ENCODE measurements at regions not wholly inside any gene's neighbourhood (a gene's known extent, or its start where the extent isn't known, plus 50 kb on each side); places are given as distances from the start of the nearest gene placed in this dataset.

GRCh38 chr3:17802950-17803349, 60.5 kb upstream of the TBC1D5 start:
- H3K4me1 Mint-ChIP-seq = peaks cover 5% of the 10 kb centered on the region
- H3K36me3 ChIP-seq (ENCODE audit: control insufficient read depth, insufficient read depth, low read length) = no peaks in the 10 kb centered on the region
- no peak for TF ChIP-seq CTCF (conservative IDR thresholded peaks at IDR 0.05)
- no peaks in the 10 kb centered on the region for H3K36me3 Mint-ChIP-seq (ENCODE audit: low read depth)
- H3K27ac Mint-ChIP-seq = no peak overlapping the region
- no peaks in the 10 kb centered on the region for H3K9me3 ChIP-seq (ENCODE audit: control insufficient read depth, low read length)
- no peaks in the 10 kb centered on the region for H3K4me1 ChIP-seq (ENCODE audit: control insufficient read depth, insufficient read depth, low read length)
- 88 to 95% methylated on average over 3 of the region's 3 CpGs for WGBS, 2 experiments (ENCODE audit: insufficient coverage in 1 of 2, insufficient read length in 1 of 2)
- H3K9ac ChIP-seq (ENCODE audit: extremely low read depth, low read length, poor library complexity, severe bottlenecking) = no peak overlapping the region
- no peaks in the 10 kb centered on the region for H3K9me3 Mint-ChIP-seq
- H3K27me3 Mint-ChIP-seq (ENCODE audit: insufficient read depth) = no peaks in the 10 kb centered on the region
- no peaks in the 10 kb centered on the region for H3K27me3 ChIP-seq (ENCODE audit: control insufficient read depth, insufficient read depth, low read length, poor library complexity, severe bottlenecking)
- H3K4me3 ChIP-seq (ENCODE audit: low read length) = no peak overlapping the region
- no peak for DNase-seq
- no peak overlapping the region for H3K4me3 Mint-ChIP-seq
- no peak overlapping the region for H3K27ac ChIP-seq (ENCODE audit: low read depth, low read length)

- Mint-ChIP-seq H3K4me3 (no peak overlapping the region), H3K27ac (no peak overlapping the region), H3K27me3 (ENCODE audit: insufficient read depth) (no peaks in the 10 kb centered on the region), H3K4me1 (peaks cover 5% of the 10 kb centered on the region), H3K36me3 (ENCODE audit: low read depth) (no peaks in the 10 kb centered on the region), H3K9me3 (no peaks in the 10 kb centered on the region)
- WGBS, 2 experiments (ENCODE audit: insufficient coverage in 1 of 2, insufficient read length in 1 of 2) = 100% methylated on average over 1 of the region's 1 CpG; no CpG with 5 or more reads in 1 of the 2 experiments
- DNase-seq = no peak
- no peak overlapping the region for H3K27ac ChIP-seq (ENCODE audit: low read depth, low read length)
- no peaks in the 10 kb centered on the region for H3K27me3 ChIP-seq (ENCODE audit: control insufficient read depth, insufficient read depth, low read length, poor library complexity, severe bottlenecking)
- no peak overlapping the region for H3K9ac ChIP-seq (ENCODE audit: extremely low read depth, low read length, poor library complexity, severe bottlenecking)
- TF ChIP-seq CTCF (conservative IDR thresholded peaks at IDR 0.05) = no peak
- H3K4me3 ChIP-seq (ENCODE audit: low read length) = no peak overlapping the region
- H3K36me3 ChIP-seq (ENCODE audit: control insufficient read depth, insufficient read depth, low read length) = no peaks in the 10 kb centered on the region
- no peaks in the 10 kb centered on the region for H3K9me3 ChIP-seq (ENCODE audit: control insufficient read depth, low read length)
- no peaks in the 10 kb centered on the region for H3K4me1 ChIP-seq (ENCODE audit: control insufficient read depth, insufficient read depth, low read length)
Measured at GRCh38 chr3:17801131-17801530, 58.7 kb upstream of the TBC1D5 start.

- H3K9ac ChIP-seq (ENCODE audit: extremely low read depth, low read length, poor library complexity, severe bottlenecking) = no peak overlapping the region
- no peaks in the 10 kb centered on the region for H3K9me3 Mint-ChIP-seq
- no peaks in the 10 kb centered on the region for H3K9me3 ChIP-seq (ENCODE audit: control insufficient read depth, low read length)
- no peak overlapping the region for H3K4me3 Mint-ChIP-seq
- H3K27me3 ChIP-seq (ENCODE audit: control insufficient read depth, insufficient read depth, low read length, poor library complexity, severe bottlenecking) = no peaks in the 10 kb centered on the region
- no peaks in the 10 kb centered on the region for H3K36me3 ChIP-seq (ENCODE audit: control insufficient read depth, insufficient read depth, low read length)
- H3K4me1 Mint-ChIP-seq = peaks cover 5% of the 10 kb centered on the region
- WGBS, 2 experiments (ENCODE audit: insufficient coverage in 1 of 2, insufficient read length in 1 of 2) = 91 to 93% methylated on average over 2 of the region's 2 CpGs
- H3K27me3 Mint-ChIP-seq (ENCODE audit: insufficient read depth) = no peaks in the 10 kb centered on the region
- no peak for TF ChIP-seq CTCF (conservative IDR thresholded peaks at IDR 0.05)
- no peaks in the 10 kb centered on the region for H3K4me1 ChIP-seq (ENCODE audit: control insufficient read depth, insufficient read depth, low read length)
- H3K36me3 Mint-ChIP-seq (ENCODE audit: low read depth) = no peaks in the 10 kb centered on the region
- H3K27ac Mint-ChIP-seq = no peak overlapping the region
- no peak overlapping the region for H3K4me3 ChIP-seq (ENCODE audit: low read length)
- H3K27ac ChIP-seq (ENCODE audit: low read depth, low read length) = no peak overlapping the region
- DNase-seq = no peak
Measured at GRCh38 chr3:17800232-17800631, 57.8 kb upstream of the TBC1D5 start.

All from endodermal cell (in vitro differentiated cells).